ENCODE measurements at regions not wholly inside any gene's neighbourhood (a gene's known extent, or its start where the extent isn't known, plus 50 kb on each side); places are given as distances from the start of the nearest gene placed in this dataset.

GRCh38 chrX:8971116-8971515, 62.8 kb downstream of the FAM9B start:
- no peak overlapping the region for H3K27ac ChIP-seq
- TF ChIP-seq ZFX (IDR thresholded peaks at IDR 0.05; ENCODE audit: borderline replicate concordance) (no peak), CTCF (IDR thresholded peaks at IDR 0.05) (peak; percentile 49)

- no peak overlapping the region for H3K27ac ChIP-seq
- no peak for TF ChIP-seq CTCF (IDR thresholded peaks at IDR 0.05)
- TF ChIP-seq ZFX (IDR thresholded peaks at IDR 0.05; ENCODE audit: borderline replicate concordance) = no peak
Measured at GRCh38 chrX:8969378-8969777, 64.5 kb downstream of the FAM9B start.

- TF ChIP-seq ZFX (IDR thresholded peaks at IDR 0.05; ENCODE audit: borderline replicate concordance) (no peak), CTCF (IDR thresholded peaks at IDR 0.05) (no peak)
- H3K27ac ChIP-seq = no peak overlapping the region
Measured at GRCh38 chrX:8967461-8967860, 66.5 kb downstream of the FAM9B start.

GRCh38 chrX:8960957-8961468, 72.9 kb downstream of the FAM9B start:
- TF ChIP-seq CTCF (IDR thresholded peaks at IDR 0.05) (no peak), ZFX (IDR thresholded peaks at IDR 0.05; ENCODE audit: borderline replicate concordance) (no peak)
- no peak overlapping the region for H3K27ac ChIP-seq

- no peak overlapping the region for H3K27ac ChIP-seq
- TF ChIP-seq ZFX (IDR thresholded peaks at IDR 0.05; ENCODE audit: borderline replicate concordance) (no peak), CTCF (IDR thresholded peaks at IDR 0.05) (no peak)
Measured at GRCh38 chrX:8955511-8955910, 78.4 kb downstream of the FAM9B start.

GRCh38 chrX:8946563-8946962, 87.4 kb downstream of the FAM9B start:
- no peak overlapping the region for H3K27ac ChIP-seq
- TF ChIP-seq CTCF (IDR thresholded peaks at IDR 0.05) (no peak), ZFX (IDR thresholded peaks at IDR 0.05; ENCODE audit: borderline replicate concordance) (no peak)

- TF ChIP-seq CTCF (IDR thresholded peaks at IDR 0.05) (no peak), ZFX (IDR thresholded peaks at IDR 0.05; ENCODE audit: borderline replicate concordance) (no peak)
- H3K27ac ChIP-seq = no peak overlapping the region
Measured at GRCh38 chrX:8939322-8939721, 94.6 kb downstream of the FAM9B start.
